AG08396 (cell line): ENCODE measurements at regions not wholly inside any gene's neighbourhood (a gene's known extent, or its start where the extent isn't known, plus 50 kb on each side); places are given as distances from the start of the nearest gene placed in this dataset.

ENCODE experiments used
- DNase-seq: peaks from one replicate; pipeline ENCODE4 v3.0.0; 2012; ENCODE audit warnings: low spot score, mixed read lengths

DNA sequence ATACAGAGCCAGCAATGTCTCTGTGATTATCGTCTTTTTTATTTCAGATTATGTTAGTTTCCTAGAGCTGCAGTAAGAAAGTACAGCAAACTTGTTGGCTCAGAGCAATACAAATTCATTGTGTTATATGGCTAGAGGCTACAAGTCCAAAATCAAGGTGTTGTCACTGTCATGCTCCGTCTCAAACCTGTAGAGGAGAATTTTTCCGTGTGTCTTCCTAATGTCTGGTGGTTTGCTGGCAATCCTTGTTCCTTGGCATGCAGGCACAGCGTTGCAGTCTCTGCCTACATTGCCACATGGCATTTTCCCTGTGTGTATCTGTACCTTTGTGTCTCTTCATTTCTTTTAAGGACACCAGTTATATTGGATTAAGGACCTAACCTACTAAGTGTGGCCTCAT lies 244.4 kb downstream of the LRRIQ3 start:
- no peak for DNase-seq

- DNase-seq, result no peak
These were observed 244.8 kb downstream of the LRRIQ3 start for GRCh38 chr1:73953186-73953585.

- DNase-seq, result no peak
These were observed 249.9 kb downstream of the LRRIQ3 start for GRCh38 chr1:73948055-73948454.

GRCh38 chr1:73947009-73947408 lies 251.0 kb downstream of the LRRIQ3 start:
- DNase-seq, result no peak

DNA sequence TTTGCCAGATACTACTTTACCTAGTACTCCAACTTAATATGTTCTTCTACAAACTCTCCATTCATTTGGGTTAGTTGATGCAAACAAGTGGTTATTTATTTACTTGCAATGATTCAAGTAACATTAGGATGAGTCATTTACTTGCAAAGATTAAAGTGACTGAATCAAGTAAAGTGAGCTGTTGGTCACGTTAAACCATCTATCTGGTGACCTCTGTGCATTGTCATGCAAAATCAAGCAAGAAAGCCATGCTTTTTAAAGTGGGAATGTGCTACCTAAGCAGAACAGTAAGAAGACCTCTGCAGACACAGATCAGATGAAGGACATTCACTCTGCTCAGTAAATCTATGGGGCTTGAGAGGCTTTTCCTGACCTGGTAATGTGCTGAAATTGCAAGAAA lies 254.7 kb downstream of the LRRIQ3 start:
- DNase-seq, result no peak

DNA sequence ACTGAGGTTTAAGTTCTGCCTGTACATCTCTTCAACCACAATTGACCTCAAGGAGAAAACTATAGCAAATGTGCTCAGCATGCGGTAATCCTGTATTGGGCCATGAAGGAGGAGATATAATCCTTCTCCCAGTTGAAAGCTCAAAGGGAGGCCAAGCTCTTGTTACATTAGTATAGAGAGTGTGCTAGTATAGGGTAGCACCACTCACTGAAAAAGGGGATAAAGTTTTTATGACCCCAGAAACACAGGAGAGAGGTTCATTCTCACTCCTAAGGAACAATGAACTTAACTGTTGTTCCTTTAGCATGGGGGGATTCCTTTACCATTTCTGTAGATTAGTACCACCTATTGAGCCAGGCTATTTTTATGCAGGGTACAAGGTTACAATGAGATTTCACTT lies 267.7 kb downstream of the LRRIQ3 start:
- DNase-seq, result no peak

- DNase-seq, result no peak
These were observed 283.0 kb downstream of the LRRIQ3 start for GRCh38 chr1:73914951-73915350.

DNA sequence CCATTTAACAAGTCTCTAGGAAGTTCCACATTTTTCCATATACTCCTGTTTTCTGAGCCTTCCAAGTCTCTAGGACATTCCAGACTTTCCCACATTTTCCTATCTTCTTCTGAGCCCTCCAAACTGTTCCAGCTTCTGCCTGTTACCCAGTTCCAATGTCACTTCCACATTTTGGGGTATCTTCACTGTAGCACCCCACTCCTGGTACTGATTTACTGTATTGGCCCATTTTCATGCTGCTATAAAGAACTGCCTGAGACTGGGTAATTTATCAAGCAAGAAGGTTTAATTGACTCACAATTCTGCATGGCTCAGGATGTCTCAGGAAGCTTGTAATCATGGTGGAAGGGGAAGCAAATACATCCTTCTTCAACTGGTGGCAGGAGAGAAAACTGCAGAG lies 285.0 kb downstream of the LRRIQ3 start:
- DNase-seq, result no peak

GRCh38 chr1:73911849-73912248 lies 286.1 kb downstream of the LRRIQ3 start:
- DNase-seq, result no peak

- no peak for DNase-seq
These were observed 287.5 kb downstream of the LRRIQ3 start for GRCh38 chr1:73910466-73910865.

DNA sequence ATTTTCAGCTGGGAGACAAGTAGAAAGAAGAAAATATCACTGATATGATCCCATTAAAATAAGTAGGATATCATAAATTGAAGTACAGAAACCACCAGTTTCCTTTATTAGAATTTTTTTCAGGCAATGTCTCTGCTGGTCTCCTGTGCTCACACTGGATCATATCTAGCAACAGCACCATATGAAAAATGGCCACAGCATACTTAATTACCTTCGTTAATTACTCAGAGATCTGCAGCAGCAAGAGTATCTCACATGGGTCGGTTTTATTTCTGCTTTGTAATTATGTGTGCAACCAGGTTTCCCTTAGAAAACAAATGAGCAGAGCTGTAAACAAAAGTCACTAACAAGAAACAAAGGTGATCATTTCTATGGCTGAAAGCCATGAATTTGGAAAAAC lies 287.9 kb downstream of the LRRIQ3 start:
- no peak for DNase-seq

DNA sequence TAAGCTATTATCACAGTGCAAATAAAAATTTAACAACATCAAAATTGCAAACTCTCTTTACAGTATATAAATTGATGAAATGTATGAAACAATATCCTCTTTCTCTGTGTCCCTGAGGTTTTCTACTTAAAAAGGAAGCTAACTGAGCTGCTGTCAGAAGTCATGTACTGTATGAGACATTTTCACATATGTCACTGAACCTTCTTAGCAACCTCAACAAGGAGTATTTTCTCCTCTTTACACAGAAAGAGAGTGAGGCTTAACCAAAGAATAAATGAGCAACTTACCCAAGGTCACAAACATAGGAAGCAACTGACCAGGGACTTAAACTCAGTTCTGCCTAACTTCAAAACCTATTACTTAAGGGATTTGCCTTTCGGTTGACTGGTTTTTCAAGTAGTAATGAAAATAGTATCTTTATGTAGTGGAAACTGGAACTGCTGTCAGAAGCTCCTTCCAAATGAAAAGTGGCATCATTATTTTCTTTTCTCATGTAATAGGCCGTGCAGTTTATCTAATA lies 288.9 kb downstream of the LRRIQ3 start:
- no peak for DNase-seq

DNA sequence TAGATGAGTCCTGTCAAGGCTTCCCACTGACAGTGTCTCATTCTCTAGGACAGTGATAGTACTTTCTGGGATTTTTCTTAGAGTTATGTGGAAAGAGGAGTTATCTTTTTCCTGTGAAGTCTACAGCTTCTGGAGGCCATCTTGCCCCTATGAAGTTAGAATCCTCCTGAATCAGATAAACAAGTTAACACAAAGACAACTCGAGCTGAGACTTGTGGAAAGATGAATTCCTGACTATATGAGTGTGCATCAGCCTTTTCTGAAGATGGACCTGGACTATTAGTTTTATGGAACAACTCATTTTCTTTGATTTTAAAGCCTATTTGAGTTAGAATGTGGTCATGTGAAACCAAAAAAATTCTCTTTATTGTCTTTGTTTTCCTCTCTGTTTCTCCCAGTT lies 290.9 kb downstream of the LRRIQ3 start:
- no peak for DNase-seq

DNA sequence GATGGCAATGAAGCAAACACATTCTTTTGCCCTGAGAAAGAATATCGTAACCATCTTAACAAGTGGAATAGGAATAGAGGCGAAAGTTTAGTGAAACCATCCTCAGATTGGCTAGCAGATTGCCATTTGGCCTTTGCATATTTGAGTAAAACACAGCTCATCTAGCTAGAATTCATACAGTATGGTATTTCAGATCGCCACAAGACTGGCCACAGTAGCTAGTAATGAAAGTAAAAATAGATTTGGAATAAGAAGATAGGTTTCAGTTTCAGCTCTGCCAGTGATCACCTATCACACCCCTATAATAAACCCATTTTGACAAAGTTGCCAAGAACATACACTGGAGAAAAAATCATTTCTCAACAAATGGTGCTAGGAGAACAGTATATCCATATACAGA lies 294.9 kb downstream of the LRRIQ3 start:
- DNase-seq, result no peak

- no peak for DNase-seq
These were observed 296.2 kb downstream of the LRRIQ3 start for GRCh38 chr1:73901738-73902137.

DNA sequence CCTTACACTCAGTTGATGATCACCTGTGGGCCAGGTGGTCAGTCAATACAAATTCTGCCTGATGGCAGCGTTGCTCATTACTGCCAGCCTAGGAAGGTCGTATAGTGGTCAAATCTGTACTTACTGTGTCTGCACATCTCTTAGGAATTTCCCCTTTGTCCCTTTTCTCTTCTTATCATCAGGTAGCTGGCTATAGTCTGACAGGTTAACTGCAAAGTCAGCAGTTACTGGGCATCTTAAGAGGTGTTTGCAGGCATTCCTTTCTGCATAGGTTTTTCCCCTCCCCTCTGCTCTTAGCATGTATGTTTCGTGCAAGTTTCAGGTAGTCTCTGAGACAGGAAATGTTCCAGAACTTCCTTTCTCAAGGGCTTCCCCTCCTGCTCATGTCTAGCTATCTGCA lies 298.7 kb downstream of the LRRIQ3 start:
- DNase-seq, result no peak

DNA sequence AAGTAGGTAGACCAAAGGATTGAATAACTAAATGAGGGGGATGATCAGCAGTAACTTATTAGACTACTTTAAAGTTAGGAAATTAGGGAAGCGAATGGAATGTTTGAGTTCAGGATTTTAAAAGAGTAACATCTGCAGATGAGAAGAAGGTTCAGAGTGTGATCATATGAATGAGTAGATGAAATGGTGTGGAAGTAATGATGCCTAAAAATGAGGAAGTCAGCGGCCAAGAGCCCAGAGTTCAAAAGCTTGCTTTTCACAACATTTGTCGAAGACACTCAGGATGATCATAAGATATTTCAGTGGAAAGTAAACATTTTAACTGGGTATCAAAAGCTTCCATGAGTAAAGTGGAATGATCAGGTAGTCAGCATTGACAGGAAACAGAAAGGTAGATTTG lies 299.4 kb downstream of the LRRIQ3 start:
- no peak for DNase-seq

- no peak for DNase-seq
These were observed 310.6 kb downstream of the LRRIQ3 start for GRCh38 chr1:73887412-73887811.

DNA sequence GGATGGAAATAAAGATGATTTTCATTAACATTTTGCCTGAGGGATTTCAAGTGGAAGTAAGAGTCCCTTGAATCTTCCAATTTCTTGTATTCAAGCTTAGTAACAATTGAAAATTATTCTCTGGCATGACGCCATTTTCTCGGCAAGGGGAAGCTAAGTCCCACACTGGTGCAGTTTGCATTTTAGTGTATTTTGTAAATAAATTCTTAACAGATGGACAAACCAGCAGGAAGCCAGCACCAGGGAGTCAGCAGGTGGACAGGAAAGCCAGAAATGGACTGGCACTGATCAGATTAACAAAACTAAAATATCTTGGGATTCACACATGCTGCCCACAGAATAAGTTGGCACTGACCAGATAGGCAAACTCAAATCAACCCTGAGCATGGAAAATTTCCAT lies 311.3 kb downstream of the LRRIQ3 start:
- no peak for DNase-seq

DNA sequence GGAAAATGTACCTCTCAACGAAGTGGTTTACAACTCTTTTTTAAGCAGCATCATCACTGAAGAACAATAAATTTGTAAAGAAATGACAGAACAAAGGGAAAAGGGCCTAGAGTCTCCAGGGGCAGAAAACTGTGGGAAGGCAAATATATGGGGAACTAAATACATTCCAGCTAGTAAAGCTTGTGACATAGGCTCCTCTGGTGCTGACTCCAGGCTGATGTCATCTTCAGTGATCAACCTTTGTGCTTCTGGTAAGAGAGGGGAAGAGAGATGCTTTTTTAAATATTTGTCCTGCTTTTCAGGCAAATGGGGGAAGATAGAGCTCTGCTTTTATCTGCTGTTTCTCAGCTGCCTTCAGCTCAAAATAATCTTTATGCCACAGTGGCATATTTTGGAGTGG lies 323.2 kb downstream of the LRRIQ3 start:
- no peak for DNase-seq

DNA sequence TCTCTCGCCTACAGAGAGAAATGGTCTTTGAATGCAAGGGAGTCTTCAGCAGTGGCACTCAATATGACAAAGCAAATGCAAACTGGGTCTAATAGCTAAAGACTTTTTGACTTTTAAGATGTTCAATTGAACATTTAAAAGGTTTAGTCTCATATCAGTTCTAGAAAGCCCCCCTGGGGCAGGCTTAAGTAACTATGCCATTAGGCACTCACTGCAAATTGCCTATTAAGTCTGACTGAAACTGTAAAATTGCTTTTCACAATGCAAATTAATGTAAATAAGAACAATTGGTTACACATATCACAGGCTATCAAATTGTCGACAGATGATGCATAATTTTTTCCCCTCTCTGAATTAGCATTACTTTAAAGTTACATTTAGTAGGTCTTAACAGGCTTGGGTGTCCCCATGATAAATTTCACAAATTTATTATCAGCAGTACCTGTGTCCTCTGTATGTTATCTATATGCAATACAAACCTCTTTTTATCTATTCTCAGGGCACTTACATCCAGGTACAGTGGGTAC lies 329.1 kb downstream of the LRRIQ3 start:
- no peak for DNase-seq

GRCh38 chr1:73862355-73862754 lies 335.6 kb downstream of the LRRIQ3 start:
- no peak for DNase-seq

DNA sequence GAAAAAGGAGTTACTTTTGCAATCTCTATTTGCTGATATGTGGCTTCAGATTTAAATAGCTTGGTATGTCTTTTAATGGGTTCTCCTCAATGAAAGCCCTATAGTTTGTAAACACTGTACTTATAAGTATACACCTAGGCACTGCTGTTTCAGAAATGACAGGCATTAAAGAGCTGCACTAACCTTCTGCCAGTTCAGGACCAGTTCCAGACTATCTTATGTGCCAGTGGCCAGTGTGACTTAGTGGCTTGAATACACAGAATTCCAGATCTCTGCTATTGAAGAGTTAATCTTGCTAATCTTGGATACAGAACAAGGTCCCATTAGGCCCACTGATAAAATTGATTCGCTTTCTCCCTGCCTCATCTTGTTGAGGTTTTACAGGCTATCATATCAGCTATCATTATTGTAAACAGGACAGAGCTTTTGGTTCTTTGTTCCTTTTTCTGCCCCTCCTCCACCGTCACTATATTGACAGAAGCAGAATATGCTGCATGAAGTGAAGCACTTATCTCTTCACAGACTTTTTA lies 337.5 kb downstream of the LRRIQ3 start:
- DNase-seq, result no peak

DNA sequence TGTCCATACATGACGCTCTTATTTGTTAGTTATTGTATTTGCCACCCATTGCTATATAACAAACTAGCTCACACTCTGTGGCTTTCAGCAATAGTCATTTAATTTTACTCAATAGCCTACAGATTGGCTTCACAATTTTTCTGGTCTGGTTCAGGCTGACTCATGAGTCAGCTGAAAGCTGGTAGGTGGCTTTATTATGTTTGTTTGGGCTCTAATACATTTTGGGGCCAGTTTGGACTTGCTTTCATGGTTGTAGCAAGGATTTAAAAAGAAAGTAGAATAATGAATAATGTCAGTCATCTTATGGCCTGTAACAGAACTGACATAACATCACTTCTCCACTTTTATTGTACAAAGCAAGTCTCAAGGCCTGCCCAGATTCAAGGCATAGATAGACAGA lies 338.7 kb downstream of the LRRIQ3 start:
- no peak for DNase-seq

DNA sequence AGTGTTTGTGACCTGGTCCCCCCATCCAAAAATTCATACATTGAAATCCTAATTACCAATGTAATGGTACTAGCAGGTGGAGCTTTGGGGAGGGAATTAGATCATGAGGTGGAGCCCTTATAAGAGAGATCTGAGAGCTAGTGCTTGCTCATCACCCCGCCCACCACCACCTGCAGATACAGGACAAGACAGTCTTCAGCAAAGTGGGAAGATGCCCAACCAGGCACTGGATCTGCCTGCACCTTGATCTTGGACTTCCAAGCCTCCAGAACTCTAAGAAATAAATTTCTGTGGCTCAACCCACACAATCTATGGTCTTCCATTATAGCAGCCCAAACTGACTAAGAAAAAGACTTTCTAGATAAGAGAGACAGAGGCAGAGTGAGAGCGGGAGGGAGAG lies 343.4 kb downstream of the LRRIQ3 start:
- DNase-seq, result no peak
